C4-2B (cell line): ENCODE measurements at regions not wholly inside any gene's neighbourhood (a gene's known extent, or its start where the extent isn't known, plus 50 kb on each side); places are given as distances from the start of the nearest gene placed in this dataset.

Source experiments
- H3K27ac ChIP-seq: fragments of 450-650 bp; 2 replicates; pipeline ENCODE4 v1.5.1; 2017
- CTCF ChIP-seq: fragments of 450-650 bp; conservative IDR thresholded peaks from 2 replicates; pipeline ENCODE4 v1.5.1; 2017; ENCODE audit warnings: mild to moderate bottlenecking
- ZFX ChIP-seq: fragments of 450-650 bp; IDR thresholded peaks from 2 replicates; pipeline ENCODE4 v1.6.1; 2017

GRCh38 chr12:105930557-105931503, 207.9 kb downstream of the NUAK1 start:
- TF ChIP-seq ZFX (no peak), CTCF (no peak)
- H3K27ac ChIP-seq = no peak overlapping the region

GRCh38 chr12:105931762-105932570, 206.8 kb downstream of the NUAK1 start:
- TF ChIP-seq CTCF = no peak
- no peak for TF ChIP-seq ZFX
- H3K27ac ChIP-seq = no peak overlapping the region

GRCh38 chr12:105933671-105934665, 204.8 kb downstream of the NUAK1 start:
- no peak overlapping the region for H3K27ac ChIP-seq

GRCh38 chr12:105935106-105935505, 203.6 kb downstream of the NUAK1 start:
- no peak overlapping the region for H3K27ac ChIP-seq

More at GRCh38 chr12:105933671-105934665, 204.8 kb downstream of the NUAK1 start:
- TF ChIP-seq CTCF (no peak), ZFX (no peak)

GRCh38 chr12:105935981-105936380, 202.8 kb downstream of the NUAK1 start:
- TF ChIP-seq ZFX (no peak), CTCF (no peak)
- no peak overlapping the region for H3K27ac ChIP-seq

More at GRCh38 chr12:105935106-105935505, 203.6 kb downstream of the NUAK1 start:
- TF ChIP-seq CTCF (no peak), ZFX (no peak)

- H3K27ac ChIP-seq = no peak overlapping the region
- TF ChIP-seq ZFX (no peak), CTCF (no peak)
Measured at GRCh38 chr12:105936496-105936895, 202.3 kb downstream of the NUAK1 start.
